ENCODE measurements at regions not wholly inside any gene's neighbourhood (a gene's known extent, or its start where the extent isn't known, plus 50 kb on each side); places are given as distances from the start of the nearest gene placed in this dataset.

- TF ChIP-seq POLR2A (IDR thresholded peaks at IDR 0.05): no peak
- TF ChIP-seq CTCF (IDR thresholded peaks at IDR 0.05 in 4 of 5, conservative IDR thresholded peaks at IDR 0.05 in 1 of 5): no peak
Measured at GRCh38 chr11:81472646-81473045, 1261.0 kb downstream of the FAM181B start.

Measured in gastrocnemius medialis (tissue), 4 donors.